Esophagus squamous epithelium (tissue), 4 donors: ENCODE measurements at regions not wholly inside any gene's neighbourhood (a gene's known extent, or its start where the extent isn't known, plus 50 kb on each side); places are given as distances from the start of the nearest gene placed in this dataset.

Source experiments
- CTCF ChIP-seq, 6 experiments: fragments of 450-650 bp in 4 of 6; fragments of 200-600 bp in 2 of 6; sonication (generic) in 2 of 6; IDR thresholded peaks; one replicate each; pipeline ENCODE4 v1.5.1; 2016 to 2019; ENCODE audit warnings: antibody characterized with exemption in 6 of 6, mild to moderate bottlenecking in 4 of 6, moderate library complexity in 4 of 6
- POLR2A ChIP-seq, 4 donors: fragments of 450-650 bp; IDR thresholded peaks; one replicate each; pipeline ENCODE4 v1.6.1; 2017; ENCODE audit warnings: antibody characterized with exemption in 4 of 4, mild to moderate bottlenecking in 4 of 4, moderate library complexity in 3 of 4

- TF ChIP-seq CTCF (IDR thresholded peaks at IDR 0.05) = no peak
- TF ChIP-seq POLR2A (IDR thresholded peaks at IDR 0.05) = no peak
Observed at GRCh38 chr5:56637321-56637920, 177.9 kb upstream of the MAP3K1 start.
